AML-193 (cell line): ENCODE measurements at regions not wholly inside any gene's neighbourhood (a gene's known extent, or its start where the extent isn't known, plus 50 kb on each side); places are given as distances from the start of the nearest gene placed in this dataset.

ENCODE experiments used
- DNase-seq, 2 experiments: peaks; one replicate each; lab custom pipeline; 2025; lab: John Stamatoyannopoulos, UW

DNA sequence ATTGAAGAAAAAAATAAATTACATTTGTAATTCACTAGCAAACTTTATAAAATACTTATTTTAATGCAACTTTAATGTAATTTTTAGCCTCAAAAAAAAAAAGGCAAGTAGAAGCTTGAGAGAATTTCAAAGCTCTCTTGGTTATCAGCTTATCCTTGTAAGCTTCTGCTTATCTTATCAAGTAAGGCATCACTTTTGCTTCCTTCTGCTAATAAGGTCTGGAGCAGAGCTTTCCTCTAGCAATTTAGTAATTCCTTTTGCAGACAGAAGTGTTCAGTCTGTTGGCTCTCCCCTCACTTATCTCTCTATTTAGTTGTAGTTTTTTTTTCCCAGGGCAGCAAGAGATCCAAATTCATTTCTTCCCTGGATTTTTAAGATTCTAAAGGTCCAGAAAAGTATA, 525.0 kb downstream of the ISL1 start:
- no peak for DNase-seq

DNA sequence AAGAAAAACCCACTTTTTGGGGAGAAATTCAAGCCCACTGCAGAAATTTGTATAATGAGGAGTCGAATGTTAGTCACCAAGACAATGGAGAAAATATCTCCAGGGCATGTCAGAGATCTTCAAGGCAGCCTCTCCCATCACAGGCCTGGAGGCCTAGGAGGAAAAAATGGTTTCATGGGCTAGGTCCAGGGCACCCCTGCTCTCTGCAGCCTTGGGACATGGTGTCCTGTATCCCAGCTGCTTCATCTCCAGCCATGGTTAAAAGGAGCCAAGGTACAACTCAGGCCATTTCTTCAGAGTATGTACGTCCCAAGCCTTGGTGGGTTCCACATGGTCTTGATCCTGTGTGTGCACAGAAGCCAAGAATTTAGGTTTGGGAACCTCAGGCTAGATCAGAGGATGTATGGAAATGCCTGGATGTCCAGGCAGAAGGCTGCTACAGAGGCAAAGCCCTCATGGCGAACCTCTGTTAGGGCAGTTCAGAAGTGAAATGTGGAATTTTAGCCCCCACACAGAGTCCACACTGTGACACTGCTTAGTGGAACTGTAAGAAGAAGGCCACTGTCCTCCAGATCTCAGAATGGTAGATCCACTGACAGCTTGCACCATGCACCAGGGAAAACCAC, 561.4 kb downstream of the ISL1 start:
- no peak for DNase-seq

DNA sequence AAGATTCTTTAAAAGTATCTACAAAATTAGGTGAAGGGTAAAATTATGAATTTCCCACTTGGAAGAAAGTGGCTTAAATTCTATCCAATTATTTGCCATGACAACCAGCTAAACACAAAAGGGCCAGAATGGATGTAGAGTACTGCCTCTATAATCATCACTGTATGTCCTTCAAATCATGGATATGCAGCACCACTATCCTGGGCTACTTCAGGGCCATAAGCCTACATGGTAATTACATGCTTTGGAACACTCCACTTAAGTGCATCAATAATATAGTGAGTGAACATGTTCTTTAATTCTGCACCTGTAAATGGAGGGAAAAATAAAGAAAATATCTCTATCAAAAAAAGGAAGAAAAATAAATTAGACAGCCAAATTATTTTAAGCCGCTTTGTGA, 575.2 kb downstream of the ISL1 start:
- DNase-seq: no peak

DNA sequence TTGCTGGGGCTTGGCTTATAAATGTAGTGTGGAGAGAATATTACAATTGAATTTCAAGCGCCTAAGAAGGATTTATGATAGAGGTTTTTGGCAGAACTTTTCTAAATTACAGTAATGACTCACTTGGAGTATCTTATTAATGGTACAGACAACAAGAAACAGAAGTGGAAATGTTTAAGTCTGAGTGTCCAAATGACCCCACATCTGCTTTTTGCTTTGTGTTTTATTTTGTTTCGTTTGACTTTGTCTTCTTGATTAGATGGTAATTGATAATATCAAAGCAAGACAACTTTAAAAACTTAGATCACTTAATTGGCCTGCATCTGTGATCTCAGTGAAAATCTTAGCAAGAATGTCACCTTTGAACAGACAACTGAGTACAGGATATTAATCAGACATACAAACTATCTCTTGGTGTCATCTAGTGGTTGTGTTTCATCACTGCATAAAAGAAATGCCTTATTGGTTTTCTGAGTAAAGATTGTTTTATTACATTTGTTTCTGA, 577.4 kb downstream of the ISL1 start:
- peak in 1 of 2 experiments; percentile 2 for DNase-seq

DNA sequence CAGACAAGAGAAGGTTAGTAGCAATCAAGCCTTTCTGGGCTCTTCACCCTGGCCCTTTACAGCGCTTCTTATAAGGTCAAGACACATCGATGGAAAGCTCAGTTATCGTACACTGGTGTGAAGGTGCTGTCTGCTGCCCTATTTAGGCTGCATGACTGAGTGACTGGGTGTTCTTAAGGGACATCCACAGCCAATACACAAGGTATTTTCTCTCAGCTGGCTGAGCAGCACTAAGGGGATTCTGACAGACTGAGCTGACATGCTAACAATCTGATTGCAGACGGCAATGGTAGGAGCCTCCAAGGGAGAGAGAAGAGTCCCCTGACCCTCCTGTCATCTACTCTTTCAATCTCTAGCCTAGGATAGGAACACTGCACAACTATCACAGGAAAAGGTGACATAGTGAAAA, 577.9 kb downstream of the ISL1 start:
- no peak for DNase-seq

DNA sequence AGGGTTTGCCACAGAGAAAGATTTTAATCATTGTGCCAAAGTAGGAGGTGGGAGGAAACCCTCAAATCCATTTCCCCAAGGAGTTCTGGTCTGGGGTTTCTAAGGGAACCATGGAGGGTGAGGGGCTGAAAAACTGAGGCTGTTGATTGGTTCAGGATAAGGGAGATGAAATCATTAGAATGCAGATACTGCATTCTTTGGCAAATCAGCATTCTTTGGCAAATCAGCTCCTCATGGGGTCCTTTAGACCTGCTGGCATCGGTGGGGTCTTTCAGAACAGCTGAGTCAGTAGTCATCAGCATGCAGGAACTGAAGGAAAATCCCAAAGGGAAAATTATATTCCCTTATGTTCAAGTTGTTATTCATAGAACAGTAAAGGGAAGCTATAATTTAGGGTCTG, 585.5 kb downstream of the ISL1 start:
- no peak for DNase-seq

DNA sequence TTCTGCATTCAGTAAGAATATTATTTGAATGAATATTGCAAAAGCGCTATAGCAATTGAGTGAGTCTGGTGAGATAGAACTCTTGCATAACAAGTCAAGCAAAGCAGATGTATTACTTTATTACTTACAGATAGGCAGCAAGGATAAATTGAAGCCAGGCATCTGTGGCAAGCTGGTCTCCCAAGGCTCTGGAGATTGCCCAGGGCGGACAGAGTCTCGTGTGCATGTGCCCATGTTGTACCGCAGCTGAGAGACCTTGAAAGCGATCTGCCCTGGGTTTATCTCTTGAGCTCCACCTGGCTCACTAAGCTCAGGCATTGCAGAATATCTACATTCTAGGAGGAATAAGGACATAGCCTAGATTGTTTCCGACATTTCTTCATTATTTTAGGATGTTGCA, 591.6 kb downstream of the ISL1 start:
- DNase-seq: no peak

DNA sequence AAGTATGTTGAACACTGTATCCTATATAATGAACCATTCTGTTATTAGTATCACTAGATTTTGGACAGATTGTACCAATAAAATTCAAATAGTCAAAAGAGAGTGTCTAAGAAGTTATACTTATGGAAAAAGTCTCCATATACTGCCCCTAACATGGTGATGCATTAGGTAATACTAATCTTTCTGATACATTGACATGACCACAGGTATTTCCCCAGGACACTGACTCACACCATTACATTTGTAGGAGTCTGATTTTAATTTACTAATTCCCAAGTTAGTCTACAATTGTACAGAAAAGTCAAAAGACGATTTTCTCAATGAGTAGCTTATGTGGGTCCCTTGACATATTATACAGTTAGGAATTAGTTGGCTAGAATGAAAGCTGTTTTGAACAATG, 593.8 kb downstream of the ISL1 start:
- no peak for DNase-seq

DNA sequence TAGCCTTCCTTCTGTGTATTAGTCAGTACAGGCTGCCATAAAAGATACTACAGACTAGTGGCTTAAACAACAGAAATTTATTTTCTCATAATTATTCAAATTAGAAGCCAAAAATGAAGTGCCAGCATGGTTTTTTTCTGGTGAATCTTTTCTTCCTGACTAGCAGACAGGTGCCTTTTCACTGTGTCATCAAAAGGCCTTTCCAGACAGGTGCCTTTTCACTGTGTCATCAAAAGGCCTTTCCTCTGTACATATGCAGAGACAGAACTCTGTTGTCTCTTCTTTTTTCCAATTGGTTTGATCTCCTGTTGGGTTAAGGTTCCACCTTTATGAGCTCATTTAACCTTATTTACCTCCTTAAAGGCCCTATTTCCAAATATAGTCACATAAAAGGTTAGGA, 599.9 kb downstream of the ISL1 start:
- DNase-seq: no peak

DNA sequence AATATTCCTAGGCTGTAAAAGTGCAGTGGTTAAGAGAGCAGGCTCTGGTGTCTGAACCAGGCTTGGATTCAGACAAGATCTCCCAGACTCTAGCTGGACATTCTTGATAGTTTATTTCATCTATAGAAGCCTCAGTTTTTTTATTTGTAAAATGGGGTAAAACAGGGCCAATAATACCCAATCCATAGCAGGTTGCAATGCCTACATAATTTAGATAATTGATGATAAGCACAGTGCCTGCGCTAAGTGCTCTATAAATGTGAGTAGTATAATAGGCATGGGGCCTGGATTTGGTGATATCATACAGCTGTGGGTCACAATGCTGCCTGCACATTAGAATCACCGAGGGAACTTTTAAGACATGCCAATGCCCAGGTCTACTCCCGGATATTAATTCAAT, 603.5 kb downstream of the ISL1 start:
- DNase-seq: no peak

DNA sequence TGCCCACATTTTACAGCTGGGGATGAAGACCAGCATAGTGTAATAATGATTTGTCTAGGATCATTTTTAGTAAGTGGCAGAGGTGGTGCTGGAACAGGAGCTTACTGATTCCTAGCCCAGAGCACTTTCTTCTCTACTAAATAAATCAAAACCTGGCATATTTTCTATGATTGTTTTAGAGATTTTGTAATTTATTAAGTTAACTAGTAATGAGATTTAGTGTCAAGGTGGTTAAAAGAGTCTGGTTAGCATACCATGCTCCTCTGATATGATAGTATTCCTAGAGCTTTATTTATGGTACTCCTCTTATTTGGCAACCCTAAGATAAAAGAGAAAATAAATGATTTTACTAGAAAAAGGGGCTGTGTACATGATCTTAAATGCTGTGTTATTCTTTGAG, 604.0 kb downstream of the ISL1 start:
- no peak for DNase-seq

DNA sequence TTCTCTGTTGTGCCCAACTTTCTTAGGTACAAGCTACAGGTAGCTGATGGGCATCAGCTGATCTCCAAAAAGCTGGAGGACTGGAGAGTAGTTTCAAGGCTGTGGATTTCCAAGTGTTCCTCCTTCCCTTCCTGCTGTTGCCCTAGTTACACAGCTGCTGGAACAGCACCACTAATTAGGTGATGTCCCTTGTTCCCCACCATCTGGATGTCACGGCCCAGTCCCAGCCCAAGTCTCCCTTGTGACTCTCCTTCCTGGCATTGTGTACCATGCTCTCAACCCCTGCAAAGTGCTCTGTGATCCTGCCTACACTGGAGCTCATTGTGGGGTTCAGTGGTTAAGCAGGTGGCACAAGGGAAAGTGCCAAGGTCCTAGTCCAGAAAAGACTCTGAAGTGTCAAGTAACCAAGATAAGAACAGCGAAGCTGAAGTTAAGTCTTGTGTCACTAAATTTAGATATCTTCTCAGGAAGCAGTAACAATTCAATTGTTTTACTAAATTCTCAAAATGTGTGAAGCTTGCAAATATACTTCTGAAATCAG, 604.5 kb downstream of the ISL1 start:
- no peak for DNase-seq

DNA sequence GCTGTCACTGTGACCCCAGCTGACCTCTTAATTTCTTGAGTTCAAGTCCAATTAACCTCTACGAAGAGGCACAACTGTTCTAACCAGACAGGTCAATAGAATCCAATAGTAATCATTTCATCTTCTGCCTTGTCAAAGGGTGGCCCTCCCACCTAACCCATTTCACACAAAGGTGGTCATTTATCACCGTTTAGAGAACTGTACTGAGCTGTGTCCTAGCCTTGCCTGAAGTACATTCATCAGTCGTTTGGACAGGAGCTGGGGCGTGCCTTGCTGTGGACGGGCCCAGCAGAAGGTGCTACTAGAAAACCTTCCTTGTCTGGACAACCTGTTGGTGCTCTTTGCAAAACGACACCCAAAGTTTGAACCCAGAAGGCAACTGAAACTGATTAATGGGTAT, 605.4 kb downstream of the ISL1 start:
- no peak for DNase-seq

DNA sequence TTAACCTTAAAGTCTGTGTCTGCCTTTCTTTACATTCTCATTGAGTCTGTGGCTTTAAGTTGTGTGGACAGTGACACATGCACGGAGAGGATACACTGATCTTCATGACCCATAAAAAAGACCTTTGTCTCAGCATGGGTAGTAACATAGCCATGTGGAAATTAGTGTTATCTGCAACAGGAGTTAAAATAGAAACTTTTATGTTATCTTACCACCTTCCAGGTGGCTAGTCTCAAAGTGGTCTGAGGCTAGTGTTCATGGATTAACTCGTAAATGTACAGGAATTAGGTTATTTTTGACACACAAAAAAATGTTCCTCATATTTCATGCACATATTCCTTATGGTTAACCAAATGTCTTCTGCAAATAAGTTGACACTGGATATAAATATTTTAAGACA, 607.0 kb downstream of the ISL1 start:
- DNase-seq: no peak

DNA sequence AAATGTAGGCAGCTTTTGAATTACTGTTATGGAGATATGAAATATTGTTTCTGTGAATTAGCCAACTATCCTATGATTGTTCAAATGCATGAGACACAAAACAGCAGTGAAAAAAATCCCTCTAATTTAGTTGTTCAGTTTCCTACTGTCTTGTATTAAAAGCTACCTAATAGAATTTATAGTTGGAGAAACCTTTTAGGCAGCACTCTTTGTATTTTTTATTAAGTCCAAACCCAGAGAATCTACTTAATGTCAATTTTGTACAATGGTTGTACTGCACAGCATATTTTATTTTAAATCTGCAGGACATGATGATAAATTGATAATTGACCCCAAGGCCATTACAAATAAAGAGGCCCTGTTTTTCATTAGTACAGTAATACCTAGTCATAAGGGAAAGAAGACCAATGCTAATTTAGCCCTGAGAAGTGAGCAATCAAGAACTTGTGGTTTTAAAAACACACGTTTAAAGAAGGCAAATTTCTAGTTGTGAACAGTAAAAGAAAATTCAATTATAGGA, 607.5 kb downstream of the ISL1 start:
- no peak for DNase-seq

DNA sequence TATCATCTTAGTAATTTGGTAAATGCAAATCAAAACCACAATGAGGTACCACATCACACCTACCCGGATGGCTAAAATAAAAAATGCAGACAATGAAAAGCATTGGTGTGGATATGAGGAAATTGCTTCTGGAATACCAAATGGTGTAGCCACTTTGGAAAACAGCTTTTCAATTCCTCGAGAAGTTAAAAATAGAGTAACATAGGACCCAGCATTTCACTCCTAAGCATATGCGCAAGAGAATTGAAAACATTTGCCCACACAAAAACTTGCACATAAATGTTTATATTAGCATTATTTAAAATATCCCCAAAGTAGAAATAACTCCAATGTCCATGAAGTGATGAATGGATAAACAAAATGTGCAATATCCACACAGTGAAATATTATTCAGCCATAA, 608.7 kb downstream of the ISL1 start:
- DNase-seq: no peak

DNA sequence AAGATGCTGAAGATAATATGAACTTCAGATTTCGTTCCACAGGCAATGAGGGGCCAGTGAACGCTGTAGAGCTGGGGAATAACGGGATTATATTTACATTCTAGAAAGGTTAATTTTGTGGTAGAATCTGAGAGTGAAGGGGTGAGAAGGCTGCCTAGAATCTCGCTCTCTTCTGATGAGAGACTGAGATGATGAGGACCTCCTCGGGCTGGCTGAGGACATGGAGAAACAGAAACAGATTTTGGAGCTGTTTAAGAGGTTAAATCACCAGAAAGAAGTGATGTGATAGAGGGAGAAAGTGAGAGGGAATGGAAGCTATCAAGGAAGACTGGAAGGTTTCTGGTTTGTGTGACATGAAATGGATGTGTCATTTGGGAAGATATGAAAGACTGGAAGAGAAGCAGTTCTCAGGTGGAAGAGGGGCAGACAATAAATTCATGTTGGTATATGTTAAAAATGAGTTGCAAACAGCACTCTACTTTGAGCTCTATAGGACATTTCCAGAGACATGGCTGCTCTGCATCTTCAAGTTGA, 612.6 kb downstream of the ISL1 start:
- no peak for DNase-seq

DNA sequence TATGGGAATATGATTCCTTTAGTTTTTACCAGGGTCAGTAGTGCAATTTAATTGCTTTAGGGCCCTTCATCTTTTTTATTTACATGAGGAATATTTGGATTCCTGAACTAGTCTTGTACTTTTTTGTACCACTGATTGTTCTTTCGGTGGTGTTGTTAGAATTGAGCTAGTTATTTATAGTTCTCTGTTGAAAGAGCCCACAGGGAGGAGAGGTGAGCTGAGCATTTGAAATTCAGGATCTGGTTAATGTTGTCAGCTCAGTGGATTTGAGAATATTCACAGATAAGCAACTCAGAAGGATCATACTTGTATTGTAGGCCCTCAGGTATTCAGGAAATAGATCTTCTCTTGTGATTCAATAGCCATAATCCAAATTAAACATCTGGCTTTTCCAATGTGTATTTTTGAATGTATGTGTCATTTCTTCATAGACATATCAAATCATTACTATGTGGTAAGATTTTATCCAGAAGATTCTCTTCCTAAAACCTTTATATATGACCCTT, 613.2 kb downstream of the ISL1 start:
- DNase-seq: no peak

DNA sequence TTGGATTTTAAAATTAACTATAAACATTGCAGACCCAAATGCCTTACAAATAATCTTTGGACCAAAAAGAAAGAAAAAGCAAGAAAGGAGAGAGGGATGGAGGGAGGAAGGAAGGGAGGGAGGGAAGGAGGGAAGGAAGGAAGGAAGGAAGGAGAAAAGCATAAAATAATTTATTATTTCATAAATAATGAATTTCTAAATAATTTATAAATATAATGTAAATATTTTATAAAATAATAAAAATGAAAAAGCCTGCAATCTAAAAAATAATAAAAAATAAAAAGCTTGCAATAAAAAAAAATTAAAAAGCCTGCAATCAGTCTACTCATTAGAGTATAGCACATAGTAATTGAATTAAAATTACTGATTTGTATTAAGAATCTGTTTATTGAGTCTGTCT, 614.3 kb downstream of the ISL1 start:
- no peak for DNase-seq

DNA sequence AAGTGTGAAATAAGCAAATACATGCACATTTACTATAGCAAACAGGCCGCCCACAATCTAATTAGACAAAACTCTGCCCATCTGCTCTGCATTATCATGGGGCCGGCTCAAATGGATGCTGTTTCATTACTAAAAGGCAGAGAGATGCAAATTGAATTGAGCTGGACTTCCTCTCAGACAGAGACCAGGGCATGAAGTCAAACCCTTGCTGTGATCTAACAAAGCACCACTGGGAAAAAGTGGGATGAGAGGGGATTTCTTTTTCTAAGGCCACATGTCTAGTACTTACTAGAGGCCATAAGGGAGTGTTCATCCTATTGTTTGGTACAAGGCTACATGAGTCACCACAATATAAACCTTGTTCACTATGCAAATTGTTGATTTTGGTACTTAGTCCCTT, 614.7 kb downstream of the ISL1 start:
- no peak for DNase-seq

DNA sequence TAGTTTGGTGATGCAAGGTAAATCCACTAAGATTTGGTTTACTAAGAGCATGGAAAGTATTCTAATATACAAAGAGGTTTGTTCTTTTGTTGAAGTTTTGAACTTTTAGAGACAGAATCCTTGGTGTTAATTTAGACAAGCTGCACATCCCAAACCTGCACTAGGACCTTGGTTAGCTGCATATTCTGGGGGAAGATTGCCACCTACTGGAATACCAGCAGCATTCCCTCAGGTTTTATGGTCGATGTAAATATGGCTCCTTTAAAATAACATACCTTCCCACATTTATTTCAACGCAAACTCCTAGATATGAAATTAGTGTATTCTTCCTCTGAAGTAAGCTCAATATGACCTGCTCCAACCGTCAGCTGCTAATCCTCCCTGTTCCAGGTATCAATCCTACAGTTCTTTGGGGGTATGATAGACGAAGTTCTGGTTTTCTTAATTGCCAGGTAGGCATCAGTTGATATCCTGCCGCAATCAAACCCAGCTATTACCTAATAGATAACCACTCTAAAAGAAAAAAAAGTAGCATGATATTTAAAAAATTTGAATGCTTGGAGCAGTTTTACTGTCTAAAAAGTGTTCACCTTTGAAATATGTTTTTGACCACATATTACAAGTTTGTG, 624.1 kb downstream of the ISL1 start:
- DNase-seq: peak in 1 of 2 experiments; percentile 21

DNA sequence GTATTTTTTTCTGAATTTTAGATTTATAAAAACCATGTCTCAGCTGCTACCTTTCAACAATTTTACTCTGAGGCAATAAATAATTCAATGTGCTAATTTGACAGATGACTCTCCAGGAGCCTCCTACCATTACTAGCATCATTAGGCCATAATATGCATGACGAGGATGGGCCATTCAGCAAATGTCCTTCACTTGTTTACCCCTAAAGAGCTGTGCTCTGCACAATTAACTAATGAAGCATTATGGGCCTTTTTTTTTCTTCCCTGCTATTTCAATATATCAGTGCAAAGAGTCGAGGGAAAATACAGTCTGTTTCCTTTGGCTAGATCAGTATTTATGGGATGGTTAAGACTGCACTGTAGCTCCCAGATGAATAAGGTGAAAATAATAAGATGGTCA, 627.2 kb downstream of the ISL1 start:
- no peak for DNase-seq

DNA sequence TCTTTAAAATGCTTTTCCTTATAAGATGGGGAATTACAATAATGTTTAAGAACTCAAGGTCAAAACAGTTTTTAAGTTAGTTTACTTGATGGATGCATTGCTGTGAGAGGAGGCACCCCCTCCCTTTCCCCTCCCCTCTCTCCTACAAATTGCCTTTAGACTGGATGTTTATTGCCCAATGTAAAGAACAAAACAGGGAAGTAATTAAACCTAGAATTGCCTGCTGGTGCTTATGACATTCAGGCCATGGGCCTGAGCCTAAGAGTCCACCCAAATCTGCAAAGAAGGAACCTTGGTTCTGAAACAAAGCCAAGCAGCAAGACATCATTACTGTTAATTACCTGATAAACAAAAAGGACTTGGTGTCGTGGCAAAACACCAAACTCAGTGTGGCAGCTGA, 630.3 kb downstream of the ISL1 start:
- DNase-seq: no peak
